PFSK-1 (cell line): ENCODE measurements at regions not wholly inside any gene's neighbourhood (a gene's known extent, or its start where the extent isn't known, plus 50 kb on each side); places are given as distances from the start of the nearest gene placed in this dataset.

Experiments used
- FOXP2 ChIP-seq: optimal IDR thresholded peaks from 2 replicates; pipeline ENCODE3; 2011; ENCODE audit warnings: borderline replicate concordance, control low read depth, inconsistent platforms; ENCODE audit not compliant: insufficient read depth; ENCODE audit errors: extremely low read length, extremely low read depth
- POLR2AphosphoS5 ChIP-seq: IDR thresholded peaks from 2 replicates; pipeline ENCODE4 v1.6.1; 2012; ENCODE audit warnings: low read depth, mild to moderate bottlenecking, control low read depth, low read length, moderate library complexity
- SIN3A ChIP-seq: IDR thresholded peaks from 2 replicates; pipeline ENCODE4 v1.6.1; 2012; ENCODE audit warnings: mild to moderate bottlenecking, low read length, moderate library complexity, borderline replicate concordance; ENCODE audit not compliant: insufficient read depth
- TAF1 ChIP-seq: IDR thresholded peaks from 2 replicates; pipeline ENCODE4 v1.6.1; 2012; ENCODE audit warnings: low read length, control low read depth, borderline replicate concordance; ENCODE audit not compliant: insufficient read depth
- TF ChIP-seq, protein P1 (sequence below), 2 experiments: IDR thresholded peaks; 2 replicates each; pipeline versions ENCODE4 v1.6.1 to v1.8.0; 2011 to 2012; ENCODE audit warnings: low read depth in 2 of 2, low read length in 2 of 2, control low read depth in 1 of 2, inconsistent platforms in 1 of 2, mild to moderate bottlenecking in 1 of 2, moderate library complexity in 1 of 2; ENCODE audit not compliant: insufficient read depth in 1 of 2

DNA sequence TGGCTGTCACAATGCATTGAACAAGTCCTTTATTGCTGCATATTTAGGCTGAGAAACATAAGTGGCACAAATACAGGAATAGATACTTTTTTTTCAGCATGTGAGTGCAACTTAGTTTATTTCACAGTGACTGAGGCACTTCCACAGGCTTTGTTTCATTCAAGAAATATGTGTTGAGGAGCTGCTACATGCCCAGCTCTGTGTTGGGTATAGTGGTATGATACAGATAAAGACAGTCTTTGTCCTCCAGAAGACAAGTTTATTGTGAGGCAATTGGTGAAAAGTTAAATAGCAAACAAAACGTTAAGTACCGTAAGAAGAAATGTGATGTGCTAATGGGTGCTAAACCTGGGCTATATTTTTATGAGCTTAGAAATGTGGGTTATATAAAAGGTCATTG lies 186.4 kb downstream of the SPRY1 start:
- TF ChIP-seq, protein P1, sequence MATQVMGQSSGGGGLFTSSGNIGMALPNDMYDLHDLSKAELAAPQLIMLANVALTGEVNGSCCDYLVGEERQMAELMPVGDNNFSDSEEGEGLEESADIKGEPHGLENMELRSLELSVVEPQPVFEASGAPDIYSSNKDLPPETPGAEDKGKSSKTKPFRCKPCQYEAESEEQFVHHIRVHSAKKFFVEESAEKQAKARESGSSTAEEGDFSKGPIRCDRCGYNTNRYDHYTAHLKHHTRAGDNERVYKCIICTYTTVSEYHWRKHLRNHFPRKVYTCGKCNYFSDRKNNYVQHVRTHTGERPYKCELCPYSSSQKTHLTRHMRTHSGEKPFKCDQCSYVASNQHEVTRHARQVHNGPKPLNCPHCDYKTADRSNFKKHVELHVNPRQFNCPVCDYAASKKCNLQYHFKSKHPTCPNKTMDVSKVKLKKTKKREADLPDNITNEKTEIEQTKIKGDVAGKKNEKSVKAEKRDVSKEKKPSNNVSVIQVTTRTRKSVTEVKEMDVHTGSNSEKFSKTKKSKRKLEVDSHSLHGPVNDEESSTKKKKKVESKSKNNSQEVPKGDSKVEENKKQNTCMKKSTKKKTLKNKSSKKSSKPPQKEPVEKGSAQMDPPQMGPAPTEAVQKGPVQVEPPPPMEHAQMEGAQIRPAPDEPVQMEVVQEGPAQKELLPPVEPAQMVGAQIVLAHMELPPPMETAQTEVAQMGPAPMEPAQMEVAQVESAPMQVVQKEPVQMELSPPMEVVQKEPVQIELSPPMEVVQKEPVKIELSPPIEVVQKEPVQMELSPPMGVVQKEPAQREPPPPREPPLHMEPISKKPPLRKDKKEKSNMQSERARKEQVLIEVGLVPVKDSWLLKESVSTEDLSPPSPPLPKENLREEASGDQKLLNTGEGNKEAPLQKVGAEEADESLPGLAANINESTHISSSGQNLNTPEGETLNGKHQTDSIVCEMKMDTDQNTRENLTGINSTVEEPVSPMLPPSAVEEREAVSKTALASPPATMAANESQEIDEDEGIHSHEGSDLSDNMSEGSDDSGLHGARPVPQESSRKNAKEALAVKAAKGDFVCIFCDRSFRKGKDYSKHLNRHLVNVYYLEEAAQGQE (IDR thresholded peaks at IDR 0.05; ENCODE audit: insufficient read depth in 1 of 2, low read depth in 2 of 2, low read length in 2 of 2) = no peak
- TF ChIP-seq FOXP2 = no peak
- no peak for TF ChIP-seq TAF1
- no peak for TF ChIP-seq POLR2AphosphoS5
- TF ChIP-seq SIN3A = no peak

DNA sequence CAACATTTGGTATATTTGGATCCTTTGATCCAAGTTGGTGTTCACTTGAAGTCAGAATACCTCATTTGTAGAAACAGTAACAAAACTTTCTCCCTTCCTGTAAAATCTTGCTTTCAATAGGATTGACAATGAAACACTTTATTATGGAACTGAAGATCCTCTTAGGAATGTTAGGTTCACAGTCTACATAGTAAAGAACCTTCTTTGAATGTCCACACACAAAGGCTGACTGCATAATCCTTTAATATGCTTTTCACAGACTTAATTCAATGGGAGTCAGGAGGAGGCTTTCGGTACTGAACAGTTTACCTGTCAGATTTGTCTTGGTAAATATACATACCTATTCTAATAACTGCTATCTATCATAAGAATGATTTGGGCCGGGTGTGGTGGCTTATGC lies 188.5 kb downstream of the SPRY1 start:
- TF ChIP-seq, protein P1 (IDR thresholded peaks at IDR 0.05; ENCODE audit: insufficient read depth in 1 of 2, low read depth in 2 of 2, low read length in 2 of 2) = no peak
- TF ChIP-seq TAF1 (no peak), POLR2AphosphoS5 (no peak), FOXP2 (no peak), SIN3A (no peak)

DNA sequence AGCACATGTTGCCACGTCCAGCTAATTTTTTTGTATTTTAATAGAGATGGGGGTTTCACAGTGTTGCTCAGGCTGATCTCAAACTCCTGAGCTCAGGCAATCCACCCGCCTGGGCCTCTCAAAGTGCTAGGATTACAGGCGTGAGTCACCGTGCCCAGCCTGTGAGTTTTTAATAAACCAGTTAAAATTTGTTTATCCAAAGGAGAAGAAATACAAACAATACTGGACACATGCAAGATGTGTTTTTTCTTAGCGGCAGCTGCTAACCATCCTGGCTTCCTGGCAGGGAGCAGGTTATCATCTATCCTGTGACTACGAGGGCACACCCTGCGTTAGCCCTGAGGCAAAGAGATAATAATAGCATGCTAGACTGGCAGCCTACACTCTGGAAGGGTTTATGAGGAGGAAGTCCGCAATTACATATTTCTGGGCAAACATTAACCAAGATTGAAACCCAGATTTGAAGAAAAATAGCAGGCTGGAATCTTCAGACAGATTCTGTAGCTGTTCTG lies 191.4 kb downstream of the SPRY1 start:
- no peak for TF ChIP-seq SIN3A
- no peak for TF ChIP-seq TAF1
- TF ChIP-seq POLR2AphosphoS5 = no peak
- TF ChIP-seq FOXP2 = peak; percentile 33
- TF ChIP-seq, protein P1 (IDR thresholded peaks at IDR 0.05; ENCODE audit: insufficient read depth in 1 of 2, low read depth in 2 of 2, low read length in 2 of 2) = no peak

DNA sequence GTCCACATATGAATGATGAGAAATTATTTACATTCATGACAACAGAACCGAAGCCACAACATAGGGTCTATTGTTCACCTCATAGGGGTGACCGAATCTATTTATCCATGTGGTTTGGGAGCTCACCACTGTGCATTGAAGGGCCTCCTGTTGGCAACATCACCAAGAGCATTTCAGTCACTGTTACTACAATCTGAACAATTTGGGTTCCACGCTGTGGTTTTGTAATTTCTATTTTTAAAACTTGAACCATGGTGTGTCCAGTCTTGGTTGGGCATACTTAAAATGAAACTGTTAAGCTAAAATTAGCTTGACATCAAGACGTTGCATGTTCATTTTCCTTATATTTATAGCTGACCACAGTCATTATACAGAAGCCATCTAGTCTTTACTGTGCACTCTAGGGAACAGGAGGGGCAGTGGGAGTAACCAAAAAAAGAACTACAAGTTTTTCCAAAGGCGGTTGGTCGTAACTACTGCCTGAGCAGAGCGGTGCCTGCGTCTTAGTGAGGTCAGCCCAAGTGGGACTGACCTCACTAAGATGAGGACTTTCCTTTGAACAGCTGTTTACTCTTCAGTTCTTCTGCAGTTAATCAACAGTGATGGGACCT lies 192.1 kb downstream of the SPRY1 start:
- TF ChIP-seq TAF1 (no peak), SIN3A (no peak), FOXP2 (no peak), POLR2AphosphoS5 (no peak)
- TF ChIP-seq, protein P1 (IDR thresholded peaks at IDR 0.05; ENCODE audit: insufficient read depth in 1 of 2, low read depth in 2 of 2, low read length in 2 of 2) = no peak
